ENCODE measurements at regions not wholly inside any gene's neighbourhood (a gene's known extent, or its start where the extent isn't known, plus 50 kb on each side); places are given as distances from the start of the nearest gene placed in this dataset.

DNA sequence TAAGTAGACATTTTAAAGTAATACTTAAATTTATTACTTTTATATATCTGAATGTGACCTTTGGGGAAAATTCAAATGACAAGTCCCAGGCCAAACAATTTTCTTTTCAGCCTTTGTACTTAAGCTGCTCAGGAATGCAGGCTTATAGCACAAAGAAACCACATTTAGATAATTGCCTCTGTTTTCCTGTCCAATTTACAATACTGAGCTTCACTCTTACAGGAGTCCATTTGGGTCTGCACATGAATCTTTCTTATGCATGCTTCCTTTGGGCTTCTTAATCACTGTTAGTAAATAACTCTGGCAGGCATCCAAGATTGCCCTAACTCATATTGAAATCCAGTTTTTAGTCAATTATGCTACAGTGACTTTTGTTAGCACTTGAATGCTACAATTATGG, 459.4 kb upstream of the TGFBR2 start:
- H2AFZ ChIP-seq (ENCODE audit: low read depth, low read length) = no peak overlapping the region
- H4K20me1 ChIP-seq (ENCODE audit: insufficient read depth) = no peaks in the 10 kb centered on the region
- no peak overlapping the region for H3K27ac ChIP-seq (ENCODE audit: low read length)
- H3K9me2 ChIP-seq (ENCODE audit: insufficient read depth, low read length) = no peaks in the 10 kb centered on the region
- no peaks in the 10 kb centered on the region for H3K9me3 ChIP-seq (ENCODE audit: low read length)
- no peaks in the 10 kb centered on the region for H3K36me3 ChIP-seq (ENCODE audit: insufficient read depth, low read length)
- no peaks in the 10 kb centered on the region for H3K27me3 ChIP-seq (ENCODE audit: insufficient read depth, low read depth, low read length)
- no peak overlapping the region for H3K4me2 ChIP-seq (ENCODE audit: low read length)
- TF ChIP-seq EP300 (conservative IDR thresholded peaks at IDR 0.05; ENCODE audit: poor library complexity, severe bottlenecking) (peak; percentile 46), TAF1 (IDR thresholded peaks at IDR 0.05; ENCODE audit: low read depth) (no peak)
- no peaks in the 10 kb centered on the region for H3F3A ChIP-seq (ENCODE audit: insufficient read depth, low read length, poor library complexity, severe bottlenecking)
- no peak overlapping the region for H3K4me3 ChIP-seq (ENCODE audit: low read length)
- H3K79me2 ChIP-seq (replicated peaks; ENCODE audit: insufficient read depth, low read length) = no peaks in the 10 kb centered on the region
- no peak overlapping the region for H3K9ac ChIP-seq (ENCODE audit: low read length)

DNA sequence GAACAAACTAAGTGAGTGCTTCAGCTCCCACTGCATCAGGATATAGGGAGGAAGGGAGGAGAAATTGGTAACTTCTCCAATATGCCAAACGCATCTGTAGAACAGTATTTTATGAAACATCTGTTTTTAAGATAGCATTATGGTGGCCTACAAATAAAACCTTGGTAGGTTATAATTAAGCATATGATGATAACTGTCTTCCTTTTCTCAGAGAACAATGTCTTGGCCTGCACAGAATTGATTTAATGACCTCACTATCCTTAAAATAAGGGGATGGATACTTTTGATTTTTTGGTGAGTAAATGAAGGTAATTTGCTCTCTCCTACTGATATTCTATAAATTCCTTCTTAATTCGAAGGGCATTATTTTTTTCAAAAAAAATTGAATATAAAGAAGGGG, 451.5 kb upstream of the TGFBR2 start:
- H3K4me2 ChIP-seq (ENCODE audit: low read length) = no peak overlapping the region

More for the DNA sequence above, 451.5 kb upstream of the TGFBR2 start:
- Histone ChIP-seq H3K9ac (ENCODE audit: low read length) (no peak overlapping the region), H4K20me1 (ENCODE audit: insufficient read depth) (no peaks in the 10 kb centered on the region), H2AFZ (ENCODE audit: low read depth, low read length) (no peak overlapping the region), H3K27ac (ENCODE audit: low read length) (no peak overlapping the region), H3F3A (ENCODE audit: insufficient read depth, low read length, poor library complexity, severe bottlenecking) (no peaks in the 10 kb centered on the region), H3K27me3 (ENCODE audit: insufficient read depth, low read depth, low read length) (no peaks in the 10 kb centered on the region), H3K36me3 (ENCODE audit: insufficient read depth, low read length) (no peaks in the 10 kb centered on the region), H3K4me3 (ENCODE audit: low read length) (no peak overlapping the region), H3K79me2 (replicated peaks; ENCODE audit: insufficient read depth, low read length) (no peaks in the 10 kb centered on the region), H3K9me3 (ENCODE audit: low read length) (no peaks in the 10 kb centered on the region), H3K9me2 (ENCODE audit: insufficient read depth, low read length) (no peaks in the 10 kb centered on the region)
- TF ChIP-seq POLR2AphosphoS5 (IDR thresholded peaks at IDR 0.05) (no peak), EZH2 (IDR thresholded peaks at IDR 0.05; ENCODE audit: borderline replicate concordance, insufficient read depth, low read length, poor library complexity, severe bottlenecking) (no peak), MXI1 (conservative IDR thresholded peaks at IDR 0.05; ENCODE audit: poor library complexity, severe bottlenecking) (no peak), TAF1 (IDR thresholded peaks at IDR 0.05; ENCODE audit: low read depth) (no peak), SMC3 (conservative IDR thresholded peaks at IDR 0.05; ENCODE audit: poor library complexity) (no peak), EP300 (conservative IDR thresholded peaks at IDR 0.05; ENCODE audit: poor library complexity, severe bottlenecking) (no peak), RAD21 (conservative IDR thresholded peaks at IDR 0.05) (no peak)
- TF ChIP-seq, protein P1, sequence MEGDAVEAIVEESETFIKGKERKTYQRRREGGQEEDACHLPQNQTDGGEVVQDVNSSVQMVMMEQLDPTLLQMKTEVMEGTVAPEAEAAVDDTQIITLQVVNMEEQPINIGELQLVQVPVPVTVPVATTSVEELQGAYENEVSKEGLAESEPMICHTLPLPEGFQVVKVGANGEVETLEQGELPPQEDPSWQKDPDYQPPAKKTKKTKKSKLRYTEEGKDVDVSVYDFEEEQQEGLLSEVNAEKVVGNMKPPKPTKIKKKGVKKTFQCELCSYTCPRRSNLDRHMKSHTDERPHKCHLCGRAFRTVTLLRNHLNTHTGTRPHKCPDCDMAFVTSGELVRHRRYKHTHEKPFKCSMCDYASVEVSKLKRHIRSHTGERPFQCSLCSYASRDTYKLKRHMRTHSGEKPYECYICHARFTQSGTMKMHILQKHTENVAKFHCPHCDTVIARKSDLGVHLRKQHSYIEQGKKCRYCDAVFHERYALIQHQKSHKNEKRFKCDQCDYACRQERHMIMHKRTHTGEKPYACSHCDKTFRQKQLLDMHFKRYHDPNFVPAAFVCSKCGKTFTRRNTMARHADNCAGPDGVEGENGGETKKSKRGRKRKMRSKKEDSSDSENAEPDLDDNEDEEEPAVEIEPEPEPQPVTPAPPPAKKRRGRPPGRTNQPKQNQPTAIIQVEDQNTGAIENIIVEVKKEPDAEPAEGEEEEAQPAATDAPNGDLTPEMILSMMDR (IDR thresholded peaks at IDR 0.05; ENCODE audit: poor library complexity, severe bottlenecking) = no peak
- TF ChIP-seq, protein P2, sequence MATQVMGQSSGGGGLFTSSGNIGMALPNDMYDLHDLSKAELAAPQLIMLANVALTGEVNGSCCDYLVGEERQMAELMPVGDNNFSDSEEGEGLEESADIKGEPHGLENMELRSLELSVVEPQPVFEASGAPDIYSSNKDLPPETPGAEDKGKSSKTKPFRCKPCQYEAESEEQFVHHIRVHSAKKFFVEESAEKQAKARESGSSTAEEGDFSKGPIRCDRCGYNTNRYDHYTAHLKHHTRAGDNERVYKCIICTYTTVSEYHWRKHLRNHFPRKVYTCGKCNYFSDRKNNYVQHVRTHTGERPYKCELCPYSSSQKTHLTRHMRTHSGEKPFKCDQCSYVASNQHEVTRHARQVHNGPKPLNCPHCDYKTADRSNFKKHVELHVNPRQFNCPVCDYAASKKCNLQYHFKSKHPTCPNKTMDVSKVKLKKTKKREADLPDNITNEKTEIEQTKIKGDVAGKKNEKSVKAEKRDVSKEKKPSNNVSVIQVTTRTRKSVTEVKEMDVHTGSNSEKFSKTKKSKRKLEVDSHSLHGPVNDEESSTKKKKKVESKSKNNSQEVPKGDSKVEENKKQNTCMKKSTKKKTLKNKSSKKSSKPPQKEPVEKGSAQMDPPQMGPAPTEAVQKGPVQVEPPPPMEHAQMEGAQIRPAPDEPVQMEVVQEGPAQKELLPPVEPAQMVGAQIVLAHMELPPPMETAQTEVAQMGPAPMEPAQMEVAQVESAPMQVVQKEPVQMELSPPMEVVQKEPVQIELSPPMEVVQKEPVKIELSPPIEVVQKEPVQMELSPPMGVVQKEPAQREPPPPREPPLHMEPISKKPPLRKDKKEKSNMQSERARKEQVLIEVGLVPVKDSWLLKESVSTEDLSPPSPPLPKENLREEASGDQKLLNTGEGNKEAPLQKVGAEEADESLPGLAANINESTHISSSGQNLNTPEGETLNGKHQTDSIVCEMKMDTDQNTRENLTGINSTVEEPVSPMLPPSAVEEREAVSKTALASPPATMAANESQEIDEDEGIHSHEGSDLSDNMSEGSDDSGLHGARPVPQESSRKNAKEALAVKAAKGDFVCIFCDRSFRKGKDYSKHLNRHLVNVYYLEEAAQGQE (IDR thresholded peaks at IDR 0.05; ENCODE audit: borderline replicate concordance) = no peak

Measured in neural cell (in vitro differentiated cells).